Ishikawa (cell line): ENCODE measurements at regions not wholly inside any gene's neighbourhood (a gene's known extent, or its start where the extent isn't known, plus 50 kb on each side); places are given as distances from the start of the nearest gene placed in this dataset.

Experiments used
- CEBPB ChIP-seq: IDR thresholded peaks from 2 replicates; pipeline ENCODE4 v1.6.1; 2012
- CREB1 ChIP-seq: IDR thresholded peaks from 2 replicates; pipeline ENCODE4 v1.6.1; 2012; ENCODE audit warnings: low read depth
- EGR1 ChIP-seq: IDR thresholded peaks from 2 replicates; pipeline ENCODE4 v1.6.1; 2012
- EP300 ChIP-seq: IDR thresholded peaks from 2 replicates; pipeline ENCODE4 v1.6.1; 2012; ENCODE audit warnings: borderline replicate concordance
- FOXM1 ChIP-seq: IDR thresholded peaks from 2 replicates; pipeline ENCODE4 v1.6.1; 2012; ENCODE audit warnings: low read depth, borderline replicate concordance
- MAX ChIP-seq: IDR thresholded peaks from 2 replicates; pipeline ENCODE4 v1.6.1; 2012
- NFIC ChIP-seq: IDR thresholded peaks from 2 replicates; pipeline ENCODE4 v1.6.1; 2012
- RAD21 ChIP-seq: IDR thresholded peaks from 2 replicates; pipeline ENCODE4 v1.6.1; 2012; ENCODE audit warnings: low read depth
- REST ChIP-seq: IDR thresholded peaks from 2 replicates; pipeline ENCODE4 v1.6.1; 2012; ENCODE audit warnings: low read depth, mild to moderate bottlenecking
- TAF1 ChIP-seq: IDR thresholded peaks from 2 replicates; pipeline ENCODE4 v1.6.1; 2012; ENCODE audit warnings: low read depth, mild to moderate bottlenecking
- TCF12 ChIP-seq: IDR thresholded peaks from 2 replicates; pipeline ENCODE4 v1.6.1; 2012; ENCODE audit warnings: low read depth
- TEAD4 ChIP-seq: IDR thresholded peaks from 2 replicates; pipeline ENCODE4 v1.6.1; 2012
- USF1 ChIP-seq: IDR thresholded peaks from 2 replicates; pipeline ENCODE4 v1.6.1; 2012
- YY1 ChIP-seq: IDR thresholded peaks from 2 replicates; pipeline ENCODE4 v1.6.1; 2012; ENCODE audit warnings: low read depth
- ZBTB7A ChIP-seq: IDR thresholded peaks from 2 replicates; pipeline ENCODE4 v1.6.1; 2012; ENCODE audit warnings: low read depth

GRCh38 chr14:44607701-44608100 lies 100.6 kb upstream of the FSCB start:
- TF ChIP-seq CREB1 (no peak), TCF12 (no peak), EP300 (no peak), FOXM1 (no peak), REST (no peak)

- TF ChIP-seq TEAD4 (peak; percentile 67), FOXM1 (peak; percentile 89), YY1 (no peak), NFIC (peak; percentile 81), EP300 (peak; percentile 97), TCF12 (peak; percentile 89), CEBPB (no peak)
These were observed 99.5 kb upstream of the FSCB start for GRCh38 chr14:44606576-44606975.

GRCh38 chr14:44589180-44589579 lies 82.1 kb upstream of the FSCB start:
- TF ChIP-seq ZBTB7A (no peak), EGR1 (no peak)

GRCh38 chr14:44586910-44587309 lies 79.8 kb upstream of the FSCB start:
- TF ChIP-seq EP300: peak; percentile 62; the same call in 1 of the 2 replicates
- TF ChIP-seq MAX: no peak
- TF ChIP-seq RAD21: no peak
- no peak for TF ChIP-seq ZBTB7A
- TF ChIP-seq EGR1: no peak
- no peak for TF ChIP-seq TAF1
- TF ChIP-seq TEAD4: 0 out of 2 replicates have a peak, but pooled peaks have one; percentile 23
- peak; percentile 71; the same call in 1 of the 2 replicates for TF ChIP-seq FOXM1
- TF ChIP-seq USF1: no peak
- TF ChIP-seq REST: no peak
- TF ChIP-seq CREB1: no peak
- TF ChIP-seq CEBPB: no peak
- TF ChIP-seq YY1: no peak
- TF ChIP-seq TCF12: peak; percentile 70
- TF ChIP-seq NFIC: peak; percentile 54; the same call in 1 of the 2 replicates

- TF ChIP-seq FOXM1 (no peak), MAX (no peak), USF1 (no peak), TAF1 (no peak), YY1 (no peak), TEAD4 (no peak), RAD21 (no peak), REST (no peak)
These were observed 69.3 kb upstream of the FSCB start for GRCh38 chr14:44576356-44576755.

GRCh38 chr14:44567997-44568396 lies 60.9 kb upstream of the FSCB start:
- TF ChIP-seq TCF12 (no peak), MAX (no peak), NFIC (peak; percentile 57), TAF1 (no peak), ZBTB7A (no peak), CEBPB (no peak), EGR1 (no peak), REST (no peak)
